Neural cell (in vitro differentiated cells): ENCODE measurements at regions not wholly inside any gene's neighbourhood (a gene's known extent, or its start where the extent isn't known, plus 50 kb on each side); places are given as distances from the start of the nearest gene placed in this dataset.

Experiments
- H2AFZ ChIP-seq: fragments of 200-600, 300-800 bp; sonication (generic), shearing (Covaris generic); 2 replicates; pipeline ENCODE4 v1.6.0; 2014; ENCODE audit warnings: low read depth, mild to moderate bottlenecking, antibody characterized with exemption, low read length, moderate library complexity
- H3F3A ChIP-seq: fragments of 200-600 bp; shearing (Covaris generic); 2 replicates; pipeline ENCODE4 v1.6.1; 2016; ENCODE audit warnings: mild to moderate bottlenecking, moderate library complexity, mixed read lengths, antibody characterized with exemption, low read length; ENCODE audit not compliant: insufficient read depth, poor library complexity, severe bottlenecking
- H3K27ac ChIP-seq: fragments of 200-600, 300-800 bp; sonication (generic), shearing (Covaris generic); 2 replicates; pipeline ENCODE4 v1.5.1; 2014; ENCODE audit warnings: mild to moderate bottlenecking, low read length, moderate library complexity
- H3K27me3 ChIP-seq: fragments of 300-800, 200-600 bp; sonication (generic), shearing (Covaris generic); 2 replicates; pipeline ENCODE4 v1.6.0; 2014; ENCODE audit warnings: mild to moderate bottlenecking, low read depth, low read length, moderate library complexity; ENCODE audit not compliant: insufficient read depth
- H3K36me3 ChIP-seq: fragments of 300-800, 200-600 bp; sonication (generic), shearing (Covaris generic); 2 replicates; pipeline ENCODE4 v1.5.1; 2014; ENCODE audit warnings: mild to moderate bottlenecking, antibody characterized with exemption, low read length, moderate library complexity; ENCODE audit not compliant: insufficient read depth
- H3K4me2 ChIP-seq: fragments of 300-800, 200-600 bp; sonication (generic), shearing (Covaris generic); 2 replicates; pipeline ENCODE4 v1.6.0; 2014; ENCODE audit warnings: mild to moderate bottlenecking, low read length
- H3K4me3 ChIP-seq: fragments of 300-800, 200-600 bp; sonication (generic), shearing (Covaris generic); 2 replicates; pipeline ENCODE4 v1.5.1; 2014; ENCODE audit warnings: mild to moderate bottlenecking, low read length, moderate library complexity
- H3K79me2 ChIP-seq: fragments of 200-600 bp; shearing (Covaris generic); replicated peaks from 2 replicates; pipeline ENCODE4 v1.6.0; 2014; ENCODE audit warnings: mild to moderate bottlenecking, low read length, moderate library complexity; ENCODE audit not compliant: insufficient read depth
- H3K9ac ChIP-seq: fragments of 300-800, 200-600 bp; sonication (generic), shearing (Covaris generic); 2 replicates; pipeline ENCODE4 v1.6.1; 2016; ENCODE audit warnings: mild to moderate bottlenecking, low read length, mixed read lengths
- H3K9me2 ChIP-seq: fragments of 200-600 bp; shearing (Covaris generic); 2 replicates; pipeline ENCODE4 v1.6.1; 2016; ENCODE audit warnings: mild to moderate bottlenecking, low read length, mixed read lengths; ENCODE audit not compliant: insufficient read depth
- H3K9me3 ChIP-seq: fragments of 200-600, 300-800 bp; sonication (generic), shearing (Covaris generic); 2 replicates; pipeline ENCODE4 v1.6.1; 2016; ENCODE audit warnings: mild to moderate bottlenecking, mixed run types, low read length, moderate library complexity, mixed read lengths
- H4K20me1 ChIP-seq: fragments of 200-600 bp; shearing (Covaris generic); 2 replicates; pipeline ENCODE4 v1.6.1; 2016; ENCODE audit warnings: mild to moderate bottlenecking, mixed run types; ENCODE audit not compliant: insufficient read depth
- CTCF ChIP-seq: fragments of 450-650 bp; IDR thresholded peaks from 2 replicates; pipeline ENCODE4 v1.5.1; 2014; ENCODE audit warnings: antibody characterized with exemption, mild to moderate bottlenecking, moderate library complexity; ENCODE audit not compliant: poor library complexity, severe bottlenecking
- EP300 ChIP-seq: fragments of 450-650 bp; conservative IDR thresholded peaks from 2 replicates; pipeline ENCODE4 v1.6.1; 2014; ENCODE audit warnings: antibody characterized with exemption, mild to moderate bottlenecking, moderate library complexity; ENCODE audit not compliant: poor library complexity, severe bottlenecking
- EZH2 ChIP-seq: fragments of 200-600, 300-800 bp; shearing (Covaris generic), sonication (generic); IDR thresholded peaks from 2 replicates; pipeline ENCODE4 v1.6.1; 2014; ENCODE audit warnings: antibody characterized with exemption, low read length, borderline replicate concordance, mild to moderate bottlenecking; ENCODE audit not compliant: insufficient read depth, poor library complexity, severe bottlenecking
- MXI1 ChIP-seq: fragments of 450-650 bp; conservative IDR thresholded peaks from 2 replicates; pipeline ENCODE4 v1.6.1; 2014; ENCODE audit warnings: antibody characterized with exemption, mild to moderate bottlenecking; ENCODE audit not compliant: poor library complexity, severe bottlenecking
- POLR2AphosphoS5 ChIP-seq: IDR thresholded peaks from 2 replicates; pipeline ENCODE4 v1.6.1; 2012
- RAD21 ChIP-seq: fragments of 450-650 bp; conservative IDR thresholded peaks from 2 replicates; pipeline ENCODE4 v1.6.1; 2014; ENCODE audit warnings: antibody characterized with exemption, mild to moderate bottlenecking, moderate library complexity
- REST ChIP-seq: IDR thresholded peaks from 2 replicates; pipeline ENCODE4 v1.6.1; 2012; ENCODE audit warnings: borderline replicate concordance
- SMC3 ChIP-seq: fragments of 450-650 bp; conservative IDR thresholded peaks from 2 replicates; pipeline ENCODE4 v1.6.1; 2014; ENCODE audit warnings: antibody characterized with exemption, mild to moderate bottlenecking, moderate library complexity; ENCODE audit not compliant: poor library complexity
- TAF1 ChIP-seq: IDR thresholded peaks from 2 replicates; pipeline ENCODE4 v1.6.1; 2012; ENCODE audit warnings: low read depth

DNA sequence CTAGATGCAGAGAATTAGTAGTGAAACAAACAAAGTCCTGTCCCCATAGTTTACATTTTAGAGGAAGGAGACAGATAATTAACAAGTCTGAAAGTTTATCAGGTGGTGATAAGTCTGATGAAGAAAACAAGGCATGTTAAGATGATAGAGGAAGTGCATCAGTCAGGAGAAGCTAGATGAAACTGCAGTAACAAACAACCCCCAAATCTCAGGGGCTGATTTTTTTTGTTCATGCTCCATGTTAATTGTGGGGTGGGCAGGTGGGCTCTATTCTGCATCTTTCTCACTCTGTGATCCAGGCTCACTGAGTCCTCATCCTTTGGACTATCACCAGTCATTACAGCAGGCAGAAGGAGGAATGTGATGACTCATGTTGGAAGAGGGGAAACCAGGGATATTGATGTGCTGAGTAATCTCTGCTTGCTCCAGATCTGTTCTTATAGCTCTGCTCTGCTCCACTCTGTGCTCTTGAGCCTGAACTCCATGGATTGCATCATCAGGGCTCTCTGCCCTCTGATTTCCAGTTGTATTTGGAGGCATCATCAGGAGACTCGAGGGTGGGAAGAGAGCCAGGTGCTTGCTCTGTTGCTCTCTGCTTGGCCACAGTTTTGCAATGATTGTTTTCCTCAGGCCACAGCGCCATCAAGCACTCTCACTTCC is 166.9 kb downstream of the IER5 start:
- H3F3A ChIP-seq: no peaks in the 10 kb centered on the region

DNA sequence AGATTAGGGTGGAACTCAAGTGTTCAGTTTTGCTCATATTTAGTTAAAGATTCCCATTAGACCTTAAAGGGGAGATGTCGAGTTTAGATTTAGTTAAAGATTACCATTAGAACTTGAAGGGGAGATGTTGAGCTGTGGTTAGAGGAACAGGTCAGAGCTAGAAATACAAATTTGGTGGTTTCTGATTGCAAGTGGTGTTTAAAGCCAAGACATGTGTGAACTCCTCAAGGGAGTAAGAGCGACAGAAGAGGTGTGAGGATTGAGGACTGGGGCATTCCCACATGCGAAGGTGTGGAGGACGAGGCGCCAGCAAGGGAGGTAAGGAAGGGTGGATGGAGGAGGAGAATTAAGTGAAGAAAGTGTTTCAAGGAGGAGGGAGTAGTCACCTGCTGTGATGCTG is 168.6 kb downstream of the IER5 start:
- no peak overlapping the region for H3K4me2 ChIP-seq
- no peaks in the 10 kb centered on the region for H3K27me3 ChIP-seq
- no peaks in the 10 kb centered on the region for H4K20me1 ChIP-seq
- no peak overlapping the region for H3K9ac ChIP-seq
- H3K27ac ChIP-seq: no peak overlapping the region
- no peaks in the 10 kb centered on the region for H3K9me3 ChIP-seq
- no peaks in the 10 kb centered on the region for H3K79me2 ChIP-seq
- no peaks in the 10 kb centered on the region for H3F3A ChIP-seq
- H3K4me3 ChIP-seq: no peak overlapping the region
- no peak overlapping the region for H2AFZ ChIP-seq
- H3K9me2 ChIP-seq: no peaks in the 10 kb centered on the region
- no peaks in the 10 kb centered on the region for H3K36me3 ChIP-seq
- TF ChIP-seq RAD21 (no peak), SMC3 (no peak), POLR2AphosphoS5 (no peak), REST (no peak), EZH2 (no peak), MXI1 (no peak), EP300 (no peak)

More for the DNA sequence above, 166.9 kb downstream of the IER5 start:
- Histone ChIP-seq H3K27ac (no peak overlapping the region), H3K9me3 (no peaks in the 10 kb centered on the region), H4K20me1 (no peaks in the 10 kb centered on the region), H3K27me3 (no peaks in the 10 kb centered on the region), H2AFZ (no peak overlapping the region), H3K79me2 (no peaks in the 10 kb centered on the region), H3K9ac (no peak overlapping the region), H3K4me2 (no peak overlapping the region), H3K9me2 (no peaks in the 10 kb centered on the region), H3K4me3 (no peak overlapping the region), H3K36me3 (no peaks in the 10 kb centered on the region)
- TF ChIP-seq SMC3 (no peak), MXI1 (no peak), POLR2AphosphoS5 (no peak), EZH2 (no peak), RAD21 (no peak), TAF1 (no peak), EP300 (no peak), REST (no peak), CTCF (no peak)
